HEK293 (cell line): ENCODE measurements at regions not wholly inside any gene's neighbourhood (a gene's known extent, or its start where the extent isn't known, plus 50 kb on each side); places are given as distances from the start of the nearest gene placed in this dataset.

ENCODE experiments used
- CTCF ChIA-PET: fragments of 350-600 bp; formaldehyde crosslinking; extraction: SDS; loops from one replicate; lab custom pipeline; 2021; ENCODE audit warnings: antibody characterized with exemption; lab: Yijun Ruan, JAX
- POLR2A ChIA-PET: fragments of 300-600 bp; formaldehyde crosslinking; extraction: SDS; loops from one replicate; lab custom pipeline; 2020; ENCODE audit warnings: antibody characterized with exemption, inconsistent platforms; lab: Yijun Ruan, JAX
- H3K27ac ChIP-seq: fragments of 200-500 bp; sonication (Bioruptor generic); 2 replicates; pipeline ENCODE4 v1.5.1; 2014; ENCODE audit warnings: low read depth, low read length, control low read depth, inconsistent platforms; ENCODE audit errors: extremely low read depth
- H3K36me3 ChIP-seq, 2 experiments: fragments of 200-500 bp in 1 of 2; sonication (Bioruptor generic) in 1 of 2; 1 replicate in 1 of 2; 2 replicates in 1 of 2; pipeline ENCODE4 v1.5.1; 2014 to 2017; ENCODE audit warnings: inconsistent platforms in 2 of 2, low read length in 2 of 2; ENCODE audit not compliant: control insufficient read depth in 2 of 2, insufficient read depth in 1 of 2
- H3K4me1 ChIP-seq: fragments of 200-500 bp; sonication (Bioruptor generic); 2 replicates; pipeline ENCODE4 v1.5.1; 2014; ENCODE audit warnings: mild to moderate bottlenecking, low read length, inconsistent platforms; ENCODE audit not compliant: control insufficient read depth, insufficient read depth
- H3K4me3 ChIP-seq: 2 replicates; pipeline ENCODE4 v1.5.1; 2011; ENCODE audit warnings: low read depth, mild to moderate bottlenecking, control low read depth, low read length, moderate library complexity
- H3K9me3 ChIP-seq: fragments of 200-500 bp; sonication (Bioruptor generic); 2 replicates; pipeline ENCODE4 v1.5.1; 2014; ENCODE audit warnings: low read depth, low read length, inconsistent platforms; ENCODE audit not compliant: control insufficient read depth, insufficient read depth
- EGR2 ChIP-seq: fragments of 450-650 bp; formaldehyde crosslinking; IDR thresholded peaks from 2 replicates; pipeline ENCODE4 v1.5.1; 2016; ENCODE audit warnings: low read depth, missing biosample characterization, missing genetic modification characterization
- FEZF1 ChIP-seq: fragments of 450-650 bp; formaldehyde crosslinking; IDR thresholded peaks from 2 replicates; pipeline ENCODE4 v1.5.1; 2016; ENCODE audit warnings: missing biosample characterization, missing genetic modification characterization
- HOXA7 ChIP-seq: sonication (generic); formaldehyde crosslinking; IDR thresholded peaks from 2 replicates; pipeline ENCODE4 v1.8.1; 2022; ENCODE audit warnings: missing genetic modification reagents, borderline replicate concordance
- SETDB1 ChIP-seq: IDR thresholded peaks from one replicate; pipeline ENCODE4 v1.6.1; 2017; ENCODE audit warnings: mild to moderate bottlenecking, low read length, moderate library complexity, mixed read lengths; ENCODE audit not compliant: insufficient read length
- SP2 ChIP-seq: fragments of 450-650 bp; formaldehyde crosslinking; IDR thresholded peaks from 2 replicates; pipeline ENCODE4 v1.5.1; 2016; ENCODE audit warnings: missing biosample characterization, missing genetic modification characterization
- ZNF155 ChIP-seq: fragments of 450-650 bp; formaldehyde crosslinking; IDR thresholded peaks from 2 replicates; pipeline ENCODE4 v1.5.1; 2016; ENCODE audit warnings: missing biosample characterization, missing genetic modification characterization
- ZNF184 ChIP-seq: fragments of 450-650 bp; IDR thresholded peaks from 2 replicates; pipeline ENCODE4 v1.5.1; 2018; ENCODE audit warnings: missing biosample characterization, mild to moderate bottlenecking, missing genetic modification characterization
- ZNF24 ChIP-seq: fragments of 450-650 bp; formaldehyde crosslinking; IDR thresholded peaks from 2 replicates; pipeline ENCODE4 v1.5.1; 2016; ENCODE audit warnings: missing biosample characterization, missing genetic modification characterization
- ZNF416 ChIP-seq: fragments of 450-650 bp; formaldehyde crosslinking; IDR thresholded peaks from 2 replicates; pipeline ENCODE4 v1.5.1; 2016; ENCODE audit warnings: missing biosample characterization, missing genetic modification characterization
- ZNF433 ChIP-seq: fragments of 450-650 bp; formaldehyde crosslinking; IDR thresholded peaks from 2 replicates; pipeline ENCODE4 v1.5.1; 2016; ENCODE audit warnings: missing biosample characterization, missing genetic modification characterization, low read depth
- ZNF501 ChIP-seq: fragments of 450-650 bp; formaldehyde crosslinking; IDR thresholded peaks from 2 replicates; pipeline ENCODE4 v1.5.1; 2016; ENCODE audit warnings: missing biosample characterization, missing genetic modification characterization
- ZNF561 ChIP-seq: fragments of 450-650 bp; IDR thresholded peaks from 2 replicates; pipeline ENCODE4 v1.5.1; 2018; ENCODE audit warnings: missing biosample characterization, missing genetic modification characterization, borderline replicate concordance
- ZNF571 ChIP-seq: fragments of 450-650 bp; formaldehyde crosslinking; IDR thresholded peaks from 2 replicates; pipeline ENCODE4 v1.5.0; 2017; ENCODE audit warnings: missing biosample characterization, missing genetic modification characterization
- ZNF596 ChIP-seq: fragments of 450-650 bp; IDR thresholded peaks from 2 replicates; pipeline ENCODE4 v1.5.0; 2018; ENCODE audit warnings: missing biosample characterization, mild to moderate bottlenecking, missing genetic modification characterization, moderate library complexity
- ZNF600 ChIP-seq: fragments of 450-650 bp; formaldehyde crosslinking; IDR thresholded peaks from 2 replicates; pipeline ENCODE4 v1.5.1; 2016; ENCODE audit warnings: missing biosample characterization, missing genetic modification characterization
- ZNF610 ChIP-seq: fragments of 450-650 bp; formaldehyde crosslinking; IDR thresholded peaks from 2 replicates; pipeline ENCODE4 v1.5.1; 2016; ENCODE audit warnings: missing biosample characterization, missing genetic modification characterization, borderline replicate concordance
- ZNF664 ChIP-seq: fragments of 450-650 bp; formaldehyde crosslinking; IDR thresholded peaks from 2 replicates; pipeline ENCODE4 v1.5.1; 2016; ENCODE audit warnings: missing biosample characterization, missing genetic modification characterization
- ZNF670 ChIP-seq: fragments of 450-650 bp; formaldehyde crosslinking; IDR thresholded peaks from 2 replicates; pipeline ENCODE4 v1.5.1; 2016; ENCODE audit warnings: missing biosample characterization, missing genetic modification characterization, low read depth
- ZSCAN16 ChIP-seq: fragments of 450-650 bp; formaldehyde crosslinking; IDR thresholded peaks from 2 replicates; pipeline ENCODE4 v1.5.1; 2016; ENCODE audit warnings: missing biosample characterization, missing genetic modification characterization
- TF ChIP-seq, protein P1 (sequence below): sonication (generic); formaldehyde crosslinking; IDR thresholded peaks from 2 replicates; pipeline ENCODE4 v1.8.1; 2022; ENCODE audit warnings: mild to moderate bottlenecking, moderate library complexity, missing genetic modification reagents
- TF ChIP-seq, protein P2 (sequence below): fragments of 450-650 bp; formaldehyde crosslinking; IDR thresholded peaks from 2 replicates; pipeline ENCODE4 v1.5.1; 2016; ENCODE audit warnings: missing biosample characterization, missing genetic modification characterization
- TF ChIP-seq, protein P3 (sequence below): fragments of 450-650 bp; formaldehyde crosslinking; IDR thresholded peaks from 2 replicates; pipeline ENCODE4 v1.5.1; 2016; ENCODE audit warnings: missing biosample characterization, missing genetic modification characterization
- TF ChIP-seq, protein P4 (sequence below): fragments of 450-650 bp; formaldehyde crosslinking; IDR thresholded peaks from 2 replicates; pipeline ENCODE4 v1.5.1; 2016; ENCODE audit warnings: missing biosample characterization, missing genetic modification characterization, borderline replicate concordance
- TF ChIP-seq, protein P5 (sequence below): fragments of 450-650 bp; formaldehyde crosslinking; IDR thresholded peaks from 2 replicates; pipeline ENCODE4 v1.5.1; 2017; ENCODE audit warnings: missing biosample characterization, missing genetic modification characterization
- TF ChIP-seq, protein P6 (sequence below): fragments of 450-650 bp; formaldehyde crosslinking; IDR thresholded peaks from 2 replicates; pipeline ENCODE4 v1.5.1; 2017; ENCODE audit warnings: missing biosample characterization, missing genetic modification characterization

DNA sequence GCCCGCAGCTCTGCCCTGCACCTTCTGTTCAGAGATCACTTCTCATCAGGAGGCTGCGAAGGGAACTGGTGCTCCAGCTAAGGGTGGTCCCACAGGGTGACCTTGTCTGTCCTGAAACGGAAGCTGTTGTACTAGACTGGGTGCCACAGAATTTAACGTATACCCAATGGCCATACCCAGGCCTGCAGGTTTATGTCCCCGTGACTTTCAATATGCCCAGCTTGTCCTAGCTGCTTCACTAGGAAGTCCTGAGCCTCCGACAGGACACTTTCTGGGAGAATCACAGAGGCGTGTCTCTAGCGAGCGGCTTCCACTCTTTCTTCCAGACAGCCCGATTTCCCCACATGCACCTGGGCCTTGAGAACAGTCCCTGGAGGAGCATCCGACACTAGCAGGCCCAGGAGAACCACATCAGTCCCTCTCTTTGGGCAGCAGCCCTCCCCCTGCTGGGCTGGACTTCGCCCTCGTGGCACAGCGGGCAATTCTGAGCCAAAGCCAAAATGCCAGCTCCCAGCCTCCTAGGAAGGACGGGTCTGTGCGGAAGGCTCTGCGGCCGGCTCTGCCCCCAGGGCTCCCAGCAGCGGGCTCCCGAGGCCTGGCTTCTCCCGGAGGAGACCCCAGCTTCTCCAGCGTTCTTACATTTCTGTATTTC lies 91.9 kb upstream of the OTOS start (continued):
- TF ChIP-seq, protein P1, sequence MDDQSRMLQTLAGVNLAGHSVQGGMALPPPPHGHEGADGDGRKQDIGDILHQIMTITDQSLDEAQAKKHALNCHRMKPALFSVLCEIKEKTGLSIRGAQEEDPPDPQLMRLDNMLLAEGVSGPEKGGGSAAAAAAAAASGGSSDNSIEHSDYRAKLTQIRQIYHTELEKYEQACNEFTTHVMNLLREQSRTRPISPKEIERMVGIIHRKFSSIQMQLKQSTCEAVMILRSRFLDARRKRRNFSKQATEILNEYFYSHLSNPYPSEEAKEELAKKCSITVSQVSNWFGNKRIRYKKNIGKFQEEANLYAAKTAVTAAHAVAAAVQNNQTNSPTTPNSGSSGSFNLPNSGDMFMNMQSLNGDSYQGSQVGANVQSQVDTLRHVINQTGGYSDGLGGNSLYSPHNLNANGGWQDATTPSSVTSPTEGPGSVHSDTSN (CRISPR knock-in tag): no peak

DNA sequence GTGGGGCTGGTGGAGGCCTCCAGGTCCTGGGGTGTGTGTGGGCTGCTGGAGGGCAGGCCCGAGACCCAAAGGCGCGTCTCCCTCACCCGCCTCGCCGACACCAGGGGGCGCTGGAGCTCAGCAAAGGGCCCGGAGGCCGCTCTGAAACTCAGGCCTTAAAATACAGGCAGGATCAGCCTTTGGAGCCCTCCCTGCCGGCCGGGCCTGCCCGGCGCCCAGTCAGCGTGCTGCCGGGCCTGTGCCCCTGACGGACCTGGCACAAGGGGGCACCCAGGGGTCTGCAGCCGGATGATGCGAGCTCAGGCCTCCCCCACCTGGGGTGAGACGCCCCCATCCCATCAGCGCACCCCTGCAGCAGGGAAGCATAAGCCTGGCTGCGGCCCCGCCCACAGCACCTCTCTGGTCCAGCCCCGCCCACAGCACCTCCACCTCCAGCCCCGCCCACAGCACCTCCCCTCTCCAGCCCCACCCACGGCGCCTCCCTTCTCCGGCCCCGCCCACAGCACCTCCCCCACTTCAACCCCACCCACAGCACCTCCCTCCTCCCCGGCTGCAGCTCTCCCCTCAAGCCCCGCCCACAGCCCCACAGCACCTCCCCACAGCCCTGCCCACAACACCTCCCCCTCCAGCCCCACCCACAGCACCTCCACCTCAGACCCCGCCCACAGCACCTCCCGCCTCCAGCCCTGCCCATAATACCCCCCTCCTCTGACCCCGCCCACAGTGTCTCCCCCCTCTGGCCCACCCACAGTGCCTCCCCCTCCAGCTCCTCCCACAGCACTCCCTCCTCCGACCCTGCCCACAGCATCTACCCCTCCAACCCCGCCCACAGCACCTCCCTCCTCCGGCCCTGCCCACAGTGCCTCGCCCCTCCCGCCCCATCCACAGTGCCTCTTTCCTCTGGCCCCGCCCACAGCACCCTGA lies 92.8 kb upstream of the OTOS start:
- H3K4me3 ChIP-seq: peak overlapping the region; percentile 33
- TF ChIP-seq, protein P2, sequence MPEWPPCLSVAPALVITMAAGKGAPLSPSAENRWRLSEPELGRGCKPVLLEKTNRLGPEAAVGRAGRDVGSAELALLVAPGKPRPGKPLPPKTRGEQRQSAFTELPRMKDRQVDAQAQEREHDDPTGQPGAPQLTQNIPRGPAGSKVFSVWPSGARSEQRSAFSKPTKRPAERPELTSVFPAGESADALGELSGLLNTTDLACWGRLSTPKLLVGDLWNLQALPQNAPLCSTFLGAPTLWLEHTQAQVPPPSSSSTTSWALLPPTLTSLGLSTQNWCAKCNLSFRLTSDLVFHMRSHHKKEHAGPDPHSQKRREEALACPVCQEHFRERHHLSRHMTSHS (tag by site-specific recombination): no peak
- TF ChIP-seq ZNF561: no peak
- no peak for TF ChIP-seq ZNF416
- TF ChIP-seq HOXA7: no peak
- TF ChIP-seq, protein P3, sequence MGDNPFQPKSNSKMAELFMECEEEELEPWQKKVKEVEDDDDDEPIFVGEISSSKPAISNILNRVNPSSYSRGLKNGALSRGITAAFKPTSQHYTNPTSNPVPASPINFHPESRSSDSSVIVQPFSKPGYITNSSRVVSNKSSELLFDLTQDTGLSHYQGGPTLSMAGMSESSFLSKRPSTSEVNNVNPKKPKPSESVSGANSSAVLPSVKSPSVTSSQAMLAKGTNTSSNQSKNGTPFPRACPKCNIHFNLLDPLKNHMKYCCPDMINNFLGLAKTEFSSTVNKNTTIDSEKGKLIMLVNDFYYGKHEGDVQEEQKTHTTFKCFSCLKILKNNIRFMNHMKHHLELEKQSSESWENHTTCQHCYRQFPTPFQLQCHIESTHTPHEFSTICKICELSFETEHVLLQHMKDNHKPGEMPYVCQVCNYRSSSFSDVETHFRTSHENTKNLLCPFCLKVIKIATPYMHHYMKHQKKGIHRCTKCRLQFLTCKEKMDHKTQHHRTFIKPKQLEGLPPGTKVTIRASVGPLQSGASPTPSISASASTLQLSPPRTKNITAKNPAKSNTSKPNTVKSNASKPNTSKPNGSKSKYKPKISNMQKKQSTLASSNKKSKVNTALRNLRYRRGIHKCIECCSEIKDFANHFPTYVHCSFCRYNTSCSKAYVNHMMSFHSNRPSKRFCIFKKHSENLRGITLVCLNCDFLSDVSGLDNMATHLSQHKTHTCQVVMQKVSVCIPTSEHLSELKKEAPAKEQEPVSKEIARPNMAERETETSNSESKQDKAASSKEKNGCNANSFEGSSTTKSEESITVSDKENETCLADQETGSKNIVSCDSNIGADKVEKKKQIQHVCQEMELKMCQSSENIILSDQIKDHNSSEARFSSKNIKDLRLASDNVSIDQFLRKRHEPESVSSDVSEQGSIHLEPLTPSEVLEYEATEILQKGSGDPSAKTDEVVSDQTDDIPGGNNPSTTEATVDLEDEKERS (tag by site-specific recombination): no peak
- no peak for TF ChIP-seq ZNF664 (tag by site-specific recombination)
- TF ChIP-seq ZNF670 (tag by site-specific recombination): no peak
- no peak for TF ChIP-seq ZNF501 (tag by site-specific recombination)
- TF ChIP-seq, protein P4, sequence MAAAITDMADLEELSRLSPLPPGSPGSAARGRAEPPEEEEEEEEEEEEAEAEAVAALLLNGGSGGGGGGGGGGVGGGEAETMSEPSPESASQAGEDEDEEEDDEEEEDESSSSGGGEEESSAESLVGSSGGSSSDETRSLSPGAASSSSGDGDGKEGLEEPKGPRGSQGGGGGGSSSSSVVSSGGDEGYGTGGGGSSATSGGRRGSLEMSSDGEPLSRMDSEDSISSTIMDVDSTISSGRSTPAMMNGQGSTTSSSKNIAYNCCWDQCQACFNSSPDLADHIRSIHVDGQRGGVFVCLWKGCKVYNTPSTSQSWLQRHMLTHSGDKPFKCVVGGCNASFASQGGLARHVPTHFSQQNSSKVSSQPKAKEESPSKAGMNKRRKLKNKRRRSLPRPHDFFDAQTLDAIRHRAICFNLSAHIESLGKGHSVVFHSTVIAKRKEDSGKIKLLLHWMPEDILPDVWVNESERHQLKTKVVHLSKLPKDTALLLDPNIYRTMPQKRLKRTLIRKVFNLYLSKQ (tag by site-specific recombination): no peak
- peak; percentile 71; the same call in 1 of the 2 replicates for TF ChIP-seq EGR2 (tag by site-specific recombination)
- TF ChIP-seq, protein P5, sequence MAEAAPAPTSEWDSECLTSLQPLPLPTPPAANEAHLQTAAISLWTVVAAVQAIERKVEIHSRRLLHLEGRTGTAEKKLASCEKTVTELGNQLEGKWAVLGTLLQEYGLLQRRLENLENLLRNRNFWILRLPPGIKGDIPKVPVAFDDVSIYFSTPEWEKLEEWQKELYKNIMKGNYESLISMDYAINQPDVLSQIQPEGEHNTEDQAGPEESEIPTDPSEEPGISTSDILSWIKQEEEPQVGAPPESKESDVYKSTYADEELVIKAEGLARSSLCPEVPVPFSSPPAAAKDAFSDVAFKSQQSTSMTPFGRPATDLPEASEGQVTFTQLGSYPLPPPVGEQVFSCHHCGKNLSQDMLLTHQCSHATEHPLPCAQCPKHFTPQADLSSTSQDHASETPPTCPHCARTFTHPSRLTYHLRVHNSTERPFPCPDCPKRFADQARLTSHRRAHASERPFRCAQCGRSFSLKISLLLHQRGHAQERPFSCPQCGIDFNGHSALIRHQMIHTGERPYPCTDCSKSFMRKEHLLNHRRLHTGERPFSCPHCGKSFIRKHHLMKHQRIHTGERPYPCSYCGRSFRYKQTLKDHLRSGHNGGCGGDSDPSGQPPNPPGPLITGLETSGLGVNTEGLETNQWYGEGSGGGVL: no peak
- TF ChIP-seq ZNF184 (tag by site-specific recombination): no peak
- no peak for TF ChIP-seq ZNF24 (tag by site-specific recombination)
- no peak for TF ChIP-seq ZSCAN16
- TF ChIP-seq ZNF596 (tag by site-specific recombination): no peak
- TF ChIP-seq SETDB1: no peak
- no peak for TF ChIP-seq ZNF155
- TF ChIP-seq ZNF600 (tag by site-specific recombination): no peak
- no peak for TF ChIP-seq ZNF571 (tag by site-specific recombination)
- TF ChIP-seq, protein P6, sequence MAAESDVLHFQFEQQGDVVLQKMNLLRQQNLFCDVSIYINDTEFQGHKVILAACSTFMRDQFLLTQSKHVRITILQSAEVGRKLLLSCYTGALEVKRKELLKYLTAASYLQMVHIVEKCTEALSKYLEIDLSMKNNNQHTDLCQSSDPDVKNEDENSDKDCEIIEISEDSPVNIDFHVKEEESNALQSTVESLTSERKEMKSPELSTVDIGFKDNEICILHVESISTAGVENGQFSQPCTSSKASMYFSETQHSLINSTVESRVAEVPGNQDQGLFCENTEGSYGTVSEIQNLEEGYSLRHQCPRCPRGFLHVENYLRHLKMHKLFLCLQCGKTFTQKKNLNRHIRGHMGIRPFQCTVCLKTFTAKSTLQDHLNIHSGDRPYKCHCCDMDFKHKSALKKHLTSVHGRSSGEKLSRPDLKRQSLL: no peak
- TF ChIP-seq ZNF610 (tag by site-specific recombination): no peak
- no peak for TF ChIP-seq ZNF433 (tag by site-specific recombination)
- peak; percentile 42 for TF ChIP-seq SP2 (tag by site-specific recombination)
- no peak for TF ChIP-seq FEZF1 (tag by site-specific recombination)

More for the DNA sequence above, 92.8 kb upstream of the OTOS start:
- Histone ChIP-seq H3K9me3 (no peaks in the 10 kb centered on the region), H3K27ac (no peak overlapping the region), H3K36me3 (no peaks in the 10 kb centered on the region), H3K4me1 (no peaks in the 10 kb centered on the region)
- ChIA-PET CTCF (interaction anchor here (0.5 to 2.2 kb wide), 27 partner anchors 9 to 1090 kb away, joined by 3 to 20 read pairs (median 4); no protein-coding TSS in a partner anchor), POLR2A (interaction anchor here (0.6 to 1.4 kb wide), 4 partner anchors 19 to 361 kb away, joined by 3 to 9 read pairs (median 6); partner anchors contain the start of gene GPC1)
